Esophagus muscularis mucosa (tissue), 3 donors: ENCODE measurements at regions not wholly inside any gene's neighbourhood (a gene's known extent, or its start where the extent isn't known, plus 50 kb on each side); places are given as distances from the start of the nearest gene placed in this dataset.

Experiments used
- CTCF ChIP-seq, 3 experiments: fragments of 200-600 bp in 2 of 3; fragments of 450-650 bp in 1 of 3; sonication (generic) in 2 of 3; IDR thresholded peaks; one replicate each; pipeline ENCODE4 v1.5.1; 2017 to 2019; ENCODE audit warnings: antibody characterized with exemption in 3 of 3, mild to moderate bottlenecking in 2 of 3, moderate library complexity in 1 of 3
- POLR2A ChIP-seq: fragments of 450-650 bp; IDR thresholded peaks from one replicate; pipeline ENCODE4 v1.6.1; 2017; ENCODE audit warnings: antibody characterized with exemption, moderate library complexity, mild to moderate bottlenecking, low read depth

- no peak for TF ChIP-seq POLR2A
- no peak for TF ChIP-seq CTCF (IDR thresholded peaks at IDR 0.05)
These were observed 107.3 kb upstream of the CNKSR2 start for GRCh38 chrX:21266949-21267348.
